Gastroesophageal sphincter (tissue), 4 donors: ENCODE measurements at regions not wholly inside any gene's neighbourhood (a gene's known extent, or its start where the extent isn't known, plus 50 kb on each side); places are given as distances from the start of the nearest gene placed in this dataset.
A peak's percentile ranks its signal among the peaks of the same experiment; 100 is the strongest.

Experiments used
- ATAC-seq: fragments of 150-250 bp; one replicate; pipeline ENCODE4 v1.9.1; 2016; ENCODE audit warnings: mild to moderate bottlenecking, moderate library complexity
- H3K27ac ChIP-seq, 4 donors: fragments of 200-600 bp; sonication (generic) in 3 of 4; 1 replicate in 3 of 4; 2 replicates in 1 of 4; pipeline ENCODE4 v1.5.1; 2016 to 2019
- H3K27me3 ChIP-seq: fragments of 200-600 bp; sonication (generic); one replicate; pipeline ENCODE4 v1.5.1; 2019
- H3K36me3 ChIP-seq, 2 donors: fragments of 200-600 bp; sonication (generic); one replicate each; pipeline ENCODE4 v1.5.1; 2019; ENCODE audit warnings: control low read depth in 1 of 2
- H3K4me1 ChIP-seq, 3 donors: fragments of 200-600 bp; sonication (generic); 1 replicate in 2 of 3; 2 replicates in 1 of 3; pipeline ENCODE4 v1.5.1; 2016 to 2019; ENCODE audit warnings: control low read depth in 2 of 3
- H3K4me3 ChIP-seq, 2 donors: fragments of 200-600 bp; sonication (generic); one replicate each; pipeline ENCODE4 v1.5.1; 2019; ENCODE audit warnings: mild to moderate bottlenecking in 1 of 2, moderate library complexity in 1 of 2
- H3K9me3 ChIP-seq, 3 donors: fragments of 200-600 bp; sonication (generic); one replicate each; pipeline ENCODE4 v1.5.1; 2017 to 2019; ENCODE audit warnings: control low read depth in 2 of 3
- CTCF ChIP-seq, 4 experiments: fragments of 200-600 bp in 2 of 4; fragments of 450-650 bp in 2 of 4; sonication (generic) in 1 of 4; IDR thresholded peaks; one replicate each; pipeline ENCODE4 v1.5.1; 2017 to 2019; ENCODE audit warnings: antibody characterized with exemption in 4 of 4, mild to moderate bottlenecking in 2 of 4, moderate library complexity in 2 of 4
- EP300 ChIP-seq: sonication (generic); formaldehyde crosslinking; IDR thresholded peaks from one replicate; pipeline ENCODE4 v1.6.1; 2017; ENCODE audit warnings: antibody characterized with exemption, mild to moderate bottlenecking
- POLR2A ChIP-seq, 2 donors: fragments of 450-650 bp; IDR thresholded peaks; one replicate each; pipeline ENCODE4 v1.6.1; 2017; ENCODE audit warnings: antibody characterized with exemption in 2 of 2, mild to moderate bottlenecking in 2 of 2, moderate library complexity in 1 of 2
- POLR2AphosphoS5 ChIP-seq: sonication (generic); formaldehyde crosslinking; IDR thresholded peaks from one replicate; pipeline ENCODE4 v1.6.1; 2017; ENCODE audit warnings: antibody characterized with exemption
- WGBS, 2 donors: methylation state at CpG; one replicate each; pipeline ENCODE4 v1.1.5; 2018; ENCODE audit warnings: low coverage in 1 of 2; 5-methylcytosine and 5-hydroxymethylcytosine counted together

- TF ChIP-seq POLR2A (IDR thresholded peaks at IDR 0.05) (no peak), CTCF (IDR thresholded peaks at IDR 0.05) (no peak), EP300 (no peak), POLR2AphosphoS5 (no peak)
- no peak overlapping the region for H3K4me3 ChIP-seq
- no peaks in the 10 kb centered on the region for H3K4me1 ChIP-seq
- H3K9me3 ChIP-seq = no peaks in the 10 kb centered on the region
- H3K27ac ChIP-seq = no peak overlapping the region
- no peak for ATAC-seq
- H3K36me3 ChIP-seq = no peaks in the 10 kb centered on the region
- no peaks in the 10 kb centered on the region for H3K27me3 ChIP-seq
These were observed 188.5 kb downstream of the PWWP3B start for GRCh38 chrX:106356580-106356979.

DNA sequence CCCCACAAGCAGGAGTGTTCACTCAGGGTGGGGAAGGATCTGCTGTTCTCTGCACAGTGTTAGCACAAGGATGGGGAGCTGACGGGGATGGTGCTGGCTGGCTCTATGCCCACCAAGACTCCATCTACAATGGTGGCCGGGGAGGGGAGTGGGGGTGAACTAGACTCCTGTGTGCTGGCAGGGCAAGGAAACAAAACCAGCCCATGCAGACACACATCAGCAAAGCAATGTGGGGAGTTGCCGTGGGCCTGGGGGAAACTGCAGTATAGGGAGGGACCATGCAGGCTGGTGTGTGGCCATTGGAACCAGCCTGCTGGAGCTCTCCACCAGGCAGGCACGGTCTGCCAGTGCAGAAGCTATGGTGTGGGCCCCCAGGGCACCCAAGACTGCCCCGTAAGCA lies 195.1 kb downstream of the PWWP3B start:
- H3K36me3 ChIP-seq = no peaks in the 10 kb centered on the region
- ATAC-seq = peak; percentile 10
- no CpG with 5 or more reads among the region's 5 CpGs for WGBS, 2 donors

DNA sequence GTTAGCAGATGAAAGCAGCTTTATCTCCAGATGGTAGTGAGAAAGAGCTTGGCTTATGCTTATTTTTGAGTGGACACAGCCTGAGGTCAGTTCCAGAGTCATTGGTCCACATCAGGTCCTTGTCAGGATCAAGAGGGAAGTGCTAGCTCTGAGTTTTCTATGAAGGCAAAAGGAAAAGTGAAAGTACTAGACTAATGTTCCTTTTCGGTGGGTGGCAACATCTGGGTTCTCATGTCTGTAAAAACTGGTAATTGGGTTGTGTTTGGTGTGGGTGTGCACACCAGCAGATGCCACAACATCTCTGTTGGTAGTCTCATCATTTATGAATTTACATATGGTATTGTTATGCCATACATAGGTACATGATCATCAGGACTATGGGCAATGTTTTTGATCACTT lies 210.5 kb downstream of the PWWP3B start:
- no peaks in the 10 kb centered on the region for H3K9me3 ChIP-seq
- ATAC-seq = no peak
- H3K27me3 ChIP-seq = no peaks in the 10 kb centered on the region
- H3K36me3 ChIP-seq = no peaks in the 10 kb centered on the region
- WGBS, 2 donors = 85% methylated on average over 1 of the region's 1 CpG; no CpG with 5 or more reads in 1 of the 2 donors
- H3K4me1 ChIP-seq = no peaks in the 10 kb centered on the region
- H3K4me3 ChIP-seq = no peak overlapping the region
- TF ChIP-seq CTCF (IDR thresholded peaks at IDR 0.05) = no peak
- TF ChIP-seq POLR2AphosphoS5 = no peak
- no peak for TF ChIP-seq EP300
- TF ChIP-seq POLR2A (IDR thresholded peaks at IDR 0.05) = no peak
- H3K27ac ChIP-seq = no peak overlapping the region

More for the DNA sequence above, 195.1 kb downstream of the PWWP3B start:
- H3K27me3 ChIP-seq = no peaks in the 10 kb centered on the region
- no peaks in the 10 kb centered on the region for H3K9me3 ChIP-seq
- H3K27ac ChIP-seq = no peak overlapping the region
- no peaks in the 10 kb centered on the region for H3K4me1 ChIP-seq
- TF ChIP-seq POLR2AphosphoS5 = no peak
- no peak for TF ChIP-seq CTCF (IDR thresholded peaks at IDR 0.05)
- TF ChIP-seq POLR2A (IDR thresholded peaks at IDR 0.05) = no peak
- no peak for TF ChIP-seq EP300
- no peak overlapping the region for H3K4me3 ChIP-seq

GRCh38 chrX:106391284-106391911 lies 220.4 kb upstream of the RADX start:
- H3K4me3 ChIP-seq = no peak overlapping the region
- no peaks in the 10 kb centered on the region for H3K4me1 ChIP-seq
- 60 to 83% methylated on average over 1 to 2 of the region's 4 CpGs for WGBS, 2 donors
- H3K27me3 ChIP-seq = no peaks in the 10 kb centered on the region
- no peaks in the 10 kb centered on the region for H3K36me3 ChIP-seq
- no peak for ATAC-seq
- TF ChIP-seq CTCF (IDR thresholded peaks at IDR 0.05) = no peak
- TF ChIP-seq POLR2A (IDR thresholded peaks at IDR 0.05) = no peak
- TF ChIP-seq EP300 = no peak
- TF ChIP-seq POLR2AphosphoS5 = no peak
- no peaks in the 10 kb centered on the region for H3K9me3 ChIP-seq
- no peak overlapping the region for H3K27ac ChIP-seq

DNA sequence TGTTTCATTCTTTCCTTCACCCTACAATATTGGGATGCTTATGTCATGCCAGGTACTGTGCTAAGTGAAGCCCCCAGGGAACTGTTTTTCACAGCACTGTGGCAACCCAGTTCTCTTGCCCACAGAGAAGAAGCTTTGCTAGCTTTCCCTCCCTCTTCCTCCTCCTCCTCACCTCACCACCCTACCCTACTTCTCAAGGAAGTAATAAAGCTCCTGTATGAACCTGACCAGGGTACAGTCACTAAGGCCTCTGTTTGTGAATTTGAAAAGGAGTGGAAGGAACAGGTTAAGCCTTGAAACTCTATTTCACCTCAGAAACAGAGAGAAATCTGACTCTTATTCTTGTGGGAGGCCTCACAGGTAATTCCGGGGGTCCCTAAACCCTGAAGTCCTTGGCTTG lies 219.4 kb upstream of the RADX start:
- Histone ChIP-seq H3K36me3 (no peaks in the 10 kb centered on the region), H3K4me1 (no peaks in the 10 kb centered on the region), H3K4me3 (no peak overlapping the region), H3K27ac (no peak overlapping the region), H3K27me3 (no peaks in the 10 kb centered on the region), H3K9me3 (no peaks in the 10 kb centered on the region)
- no CpG with 5 or more reads among the region's 1 CpG for WGBS, 2 donors
- ATAC-seq = no peak
- TF ChIP-seq EP300 = no peak
- TF ChIP-seq CTCF (IDR thresholded peaks at IDR 0.05) = no peak
- no peak for TF ChIP-seq POLR2AphosphoS5
- no peak for TF ChIP-seq POLR2A (IDR thresholded peaks at IDR 0.05)
